AG08396 (cell line): ENCODE measurements at regions not wholly inside any gene's neighbourhood (a gene's known extent, or its start where the extent isn't known, plus 50 kb on each side); places are given as distances from the start of the nearest gene placed in this dataset.

Source experiments
- DNase-seq: peaks from one replicate; pipeline ENCODE4 v3.0.0; 2012; ENCODE audit warnings: low spot score, mixed read lengths

DNA sequence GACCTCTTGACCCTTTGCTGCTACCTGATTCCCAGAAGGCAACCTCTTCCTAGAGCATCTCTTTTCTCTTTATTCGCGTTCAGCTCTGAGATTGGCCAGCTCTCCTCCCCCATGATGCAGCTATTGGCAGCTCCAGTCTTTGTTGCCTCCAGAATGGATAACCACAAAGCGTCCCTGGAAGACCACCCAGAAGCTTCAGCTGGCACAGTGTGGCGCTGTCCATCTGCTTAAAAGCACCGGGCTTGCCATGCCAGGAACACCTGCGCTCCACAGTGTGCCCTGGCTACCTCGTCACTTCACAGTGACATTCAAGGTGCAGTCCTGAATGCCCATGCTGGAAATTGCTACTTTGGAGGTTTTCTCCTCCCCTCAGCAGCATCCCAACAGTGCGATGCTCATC, 353.9 kb downstream of the LMO4 start:
- DNase-seq: no peak

DNA sequence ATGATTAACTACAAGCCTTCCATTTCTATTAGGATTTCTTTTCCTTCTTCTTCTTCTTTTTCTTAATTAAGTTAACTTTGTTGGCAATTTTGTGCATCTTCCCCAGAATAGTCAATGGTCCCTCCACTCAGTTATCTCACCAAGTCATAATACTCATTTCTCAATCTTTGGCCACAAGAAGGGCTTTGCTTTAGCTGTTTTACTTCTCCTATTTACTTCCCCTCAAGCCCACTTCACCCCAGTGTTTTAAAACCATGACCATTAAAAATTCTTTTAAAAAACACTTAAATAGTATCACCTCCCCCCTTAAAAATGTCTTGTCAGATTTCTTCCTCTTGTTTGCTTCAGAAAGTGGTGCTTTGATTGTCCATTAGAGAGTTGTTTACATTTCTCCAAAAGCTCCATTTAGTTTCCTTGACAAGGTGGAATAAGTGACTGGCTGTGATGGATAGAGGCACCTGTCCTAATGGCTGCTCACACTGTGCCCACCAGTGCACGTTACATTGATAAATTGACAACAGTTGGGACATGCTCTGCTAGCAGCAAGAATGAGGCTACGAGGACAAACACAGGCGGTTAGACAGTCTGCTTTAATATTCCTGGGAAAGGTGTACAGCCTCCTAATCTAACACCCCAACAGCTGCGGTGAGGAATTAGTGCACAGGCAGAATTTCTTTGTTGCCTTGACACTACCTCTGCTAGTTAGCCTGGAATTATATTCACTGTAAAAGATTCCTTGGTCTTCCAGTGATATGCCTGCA, 354.7 kb downstream of the LMO4 start:
- DNase-seq: no peak

DNA sequence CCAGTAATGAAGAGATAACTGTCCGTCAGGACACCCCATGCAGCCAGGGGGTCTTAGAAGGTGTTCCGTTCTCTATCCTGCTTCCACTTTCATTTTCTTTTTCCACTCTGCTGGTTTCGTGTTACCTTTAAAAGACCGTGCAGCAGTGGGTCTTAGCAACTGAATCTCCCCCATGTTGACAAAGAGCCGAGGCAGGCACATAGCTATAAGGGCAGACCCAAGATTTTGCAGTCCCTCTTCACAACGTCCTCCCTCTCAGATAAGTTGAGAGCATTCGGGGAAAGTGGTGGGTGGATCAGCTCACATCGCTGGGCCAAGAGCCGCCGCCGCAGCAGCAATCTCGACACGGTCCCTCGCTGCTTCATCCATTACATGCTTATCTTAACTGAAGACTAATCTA, 355.5 kb downstream of the LMO4 start:
- peak; percentile 20 for DNase-seq

DNA sequence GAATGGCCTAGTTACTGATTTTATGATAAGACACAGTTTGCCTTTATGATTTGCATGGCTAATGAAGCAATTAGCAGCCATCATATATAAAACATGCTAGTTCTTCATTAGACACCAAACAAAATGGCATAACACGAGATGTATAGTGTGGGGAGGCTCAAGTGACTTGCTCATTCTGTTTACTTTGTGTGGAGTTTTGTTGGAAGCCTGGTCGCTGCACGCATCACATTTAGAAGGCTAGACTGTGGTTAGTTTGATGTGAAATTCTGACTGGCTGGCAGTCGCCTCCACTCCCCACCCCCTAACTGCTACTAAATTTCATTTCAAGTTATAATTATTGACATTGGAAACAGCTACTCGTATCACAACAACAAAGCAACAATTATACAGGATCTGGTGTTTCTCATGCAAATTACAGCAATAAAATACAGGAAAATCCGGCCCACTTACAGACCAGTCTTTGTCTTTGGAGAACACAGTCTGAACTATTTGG, 356.1 kb downstream of the LMO4 start:
- peak; percentile 15 for DNase-seq

DNA sequence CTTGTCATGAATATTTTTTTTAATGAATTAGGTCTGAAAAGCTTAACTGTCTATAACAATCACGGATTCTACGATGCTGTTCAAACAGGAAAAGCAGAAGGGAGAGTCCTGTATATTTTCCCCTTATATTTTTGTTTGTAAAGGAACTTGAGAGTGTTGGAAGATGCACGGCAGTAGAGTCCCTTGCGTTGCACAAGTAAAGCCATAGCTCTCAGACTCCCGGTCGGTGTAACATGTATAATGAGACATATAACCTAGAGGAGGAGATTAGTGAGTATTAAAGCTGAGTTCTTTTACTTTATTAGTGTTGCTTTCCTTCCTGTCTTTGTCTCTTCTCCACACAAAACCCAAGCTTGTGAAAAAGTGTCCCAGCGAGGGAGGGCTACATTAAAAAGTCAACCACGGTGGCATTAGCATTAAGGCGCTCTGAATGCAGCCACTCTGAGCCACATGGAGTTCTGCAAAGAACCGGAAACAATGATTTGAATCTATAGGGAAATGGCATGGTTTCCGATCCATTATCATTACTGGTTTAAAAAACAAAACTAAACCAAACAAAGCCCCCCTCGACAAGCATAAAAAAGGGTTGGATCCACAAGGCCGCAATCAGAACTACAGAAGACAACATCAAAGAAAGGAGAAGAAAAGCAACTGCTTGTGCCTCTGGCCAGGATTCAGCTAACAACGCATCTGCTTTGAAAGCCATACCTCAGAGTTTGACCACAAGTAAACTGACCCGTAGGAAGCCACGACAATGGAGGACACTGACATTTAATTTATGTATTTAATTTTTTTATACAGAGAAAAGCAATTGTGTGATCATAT, 356.8 kb downstream of the LMO4 start:
- no peak for DNase-seq

DNA sequence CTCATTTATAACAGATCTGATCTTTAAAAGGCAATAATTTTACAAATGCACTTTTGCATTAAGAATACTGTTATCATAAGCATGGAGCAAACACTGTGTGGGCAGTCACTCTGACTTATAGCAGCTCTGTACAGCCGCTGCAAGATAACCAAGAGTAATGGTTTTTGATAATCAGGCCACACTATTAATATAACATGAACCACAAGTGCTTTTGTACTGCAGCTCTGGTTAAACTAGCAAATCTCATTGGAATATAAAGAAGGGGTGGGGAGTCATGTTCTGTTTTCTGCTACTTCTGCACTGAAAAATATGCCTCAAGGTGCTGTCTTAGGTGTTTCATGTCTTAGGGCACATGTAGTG, 357.4 kb downstream of the LMO4 start:
- DNase-seq: no peak

DNA sequence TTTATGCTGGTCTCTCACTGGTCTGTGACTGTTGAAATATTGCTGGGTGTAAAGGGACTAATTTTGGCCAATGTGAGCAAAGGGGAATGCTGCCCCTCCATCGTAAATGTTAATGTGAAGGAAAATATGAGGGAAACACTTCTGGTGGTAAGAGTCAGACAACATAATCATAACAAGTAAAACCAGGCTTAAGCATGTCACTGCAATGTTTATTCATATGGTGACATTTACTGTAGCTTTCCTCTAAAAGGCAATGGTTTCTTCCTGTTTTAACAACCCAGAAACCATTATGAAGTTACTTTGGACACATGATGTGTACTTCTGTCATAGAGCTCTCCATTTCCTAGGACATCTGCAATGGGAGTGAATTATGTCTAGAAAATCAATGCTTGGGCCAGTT, 358.0 kb downstream of the LMO4 start:
- no peak for DNase-seq

DNA sequence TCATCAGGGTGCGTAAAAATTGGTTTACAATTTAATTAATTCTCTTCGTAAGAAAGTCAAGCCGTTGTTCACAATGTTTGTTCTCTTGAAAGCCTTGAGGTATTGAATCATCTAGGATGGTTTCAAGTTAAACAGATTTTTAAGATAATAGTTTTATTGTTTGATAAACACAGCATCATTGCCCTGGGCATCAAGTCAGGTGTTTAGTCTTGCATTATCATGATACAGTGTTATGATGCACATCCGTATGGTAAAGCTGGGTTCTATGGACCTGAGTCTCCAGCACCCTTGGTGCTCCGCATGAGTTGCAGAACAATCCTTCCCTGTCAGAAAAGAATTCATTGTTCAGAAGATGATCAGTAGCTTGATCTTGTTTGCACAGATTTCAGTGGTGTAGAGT, 359.5 kb downstream of the LMO4 start:
- DNase-seq: no peak

DNA sequence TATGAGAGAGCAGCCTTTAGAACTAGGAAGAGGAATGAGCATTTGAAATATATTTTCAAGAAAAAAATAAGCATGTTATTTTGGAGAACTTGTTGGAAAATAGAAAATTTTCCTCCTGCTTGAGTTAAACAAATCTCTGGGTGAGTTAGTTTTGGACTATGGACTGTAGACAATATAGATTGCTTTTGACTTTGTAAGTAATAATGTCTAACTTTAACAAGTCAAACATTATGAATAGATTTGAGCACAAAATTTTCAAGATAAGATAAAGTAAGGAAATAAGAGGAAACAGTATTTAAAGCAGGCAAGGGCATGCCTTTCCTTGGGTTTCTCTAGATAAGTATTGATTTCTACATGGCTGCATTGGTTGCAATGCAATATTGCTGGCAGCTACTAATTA, 360.8 kb downstream of the LMO4 start:
- DNase-seq: no peak

DNA sequence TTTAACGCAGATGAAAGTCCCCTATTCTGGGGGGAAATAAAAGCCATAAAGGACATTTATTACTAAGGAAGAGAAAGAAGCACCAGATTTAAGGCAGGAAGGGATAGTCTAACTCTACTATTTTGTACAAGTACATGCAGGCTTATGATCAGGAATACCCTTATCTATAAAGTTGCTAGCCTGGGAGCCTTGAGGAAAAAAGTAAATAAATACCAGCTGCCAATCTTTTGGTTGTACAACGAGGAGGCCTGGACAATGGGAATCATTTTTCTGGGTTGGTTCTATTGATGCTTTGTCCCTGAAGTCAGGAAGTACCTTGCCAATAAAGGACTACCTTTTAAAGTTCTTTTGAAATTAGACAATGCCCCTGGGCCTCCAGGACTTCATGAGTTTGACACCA, 367.8 kb downstream of the LMO4 start:
- no peak for DNase-seq

DNA sequence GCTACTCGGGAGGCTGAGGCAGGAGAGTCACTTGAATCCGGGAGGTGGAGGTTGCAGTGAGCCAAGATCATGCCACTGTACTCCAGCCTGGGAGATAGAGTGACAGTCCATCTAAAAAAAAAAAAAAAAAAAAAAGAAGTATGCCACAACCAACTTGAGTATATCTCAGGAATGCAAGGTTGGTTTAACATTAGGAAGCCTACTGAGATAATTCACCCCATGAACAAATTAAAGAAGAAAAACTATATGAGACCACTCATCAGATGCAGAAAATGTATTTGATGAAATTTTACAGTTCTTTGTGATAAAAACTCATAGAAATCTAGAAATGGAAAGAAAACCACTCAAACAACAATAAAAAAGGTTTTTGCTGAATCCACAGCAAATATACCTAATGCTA, 373.8 kb downstream of the LMO4 start:
- DNase-seq: no peak

DNA sequence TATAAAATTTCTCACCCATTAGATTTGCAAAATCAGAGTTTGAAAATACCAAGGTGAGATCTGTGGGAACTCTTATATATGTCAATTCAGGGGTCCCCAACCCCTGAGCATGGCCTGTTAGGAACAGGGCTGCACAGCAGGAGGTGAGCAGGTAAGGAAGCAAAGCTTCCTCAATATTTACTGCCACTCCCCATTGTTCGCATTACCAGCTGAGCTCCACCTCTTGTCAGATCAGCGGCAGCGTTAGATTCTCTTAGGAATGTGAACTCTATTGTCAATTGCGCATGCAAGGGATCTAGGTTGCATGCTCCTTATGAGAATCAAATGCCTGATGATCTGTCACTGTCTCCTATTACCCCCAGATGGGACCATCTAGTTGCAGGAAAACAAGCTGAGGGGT, 376.6 kb downstream of the LMO4 start:
- DNase-seq: no peak

DNA sequence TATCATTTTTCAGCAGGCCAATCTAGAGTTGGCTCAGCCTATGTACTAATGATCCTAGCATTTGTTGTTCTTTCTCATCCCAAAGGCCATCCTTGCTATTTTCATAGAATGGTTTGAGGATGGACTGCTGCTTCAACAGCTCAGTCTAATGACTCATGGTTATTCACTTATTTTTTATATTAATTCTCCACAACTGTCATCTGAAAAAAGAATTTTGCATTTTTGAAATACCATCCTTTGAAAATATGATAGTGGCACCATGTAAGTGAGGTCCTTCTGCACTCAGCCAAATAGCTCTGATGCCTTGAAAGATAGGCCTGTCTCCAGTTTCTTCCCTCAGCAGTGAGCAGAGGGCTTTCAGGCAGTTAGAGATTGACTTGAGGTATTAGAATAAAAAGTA, 377.5 kb downstream of the LMO4 start:
- peak; percentile 15 for DNase-seq

DNA sequence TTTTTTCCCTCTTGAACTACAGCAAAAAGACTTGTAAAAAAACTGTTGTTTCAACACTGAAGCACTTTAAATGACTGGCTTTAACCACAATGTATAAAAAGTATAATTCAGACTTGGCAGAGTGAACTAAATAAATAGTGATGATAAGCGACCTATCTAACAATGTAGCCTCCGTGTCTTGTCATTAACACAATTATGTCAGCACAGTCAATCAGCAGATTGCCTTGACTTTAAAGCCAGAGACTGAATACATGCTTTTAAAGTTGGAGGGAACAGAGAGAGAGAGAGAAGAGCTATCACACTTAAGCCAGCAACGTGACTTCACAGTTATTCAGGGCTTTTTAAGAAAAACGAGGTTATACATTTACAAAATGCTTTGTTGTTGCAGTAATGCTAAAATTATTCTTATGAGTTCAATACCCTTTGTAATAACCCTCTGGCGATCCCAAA, 378.1 kb downstream of the LMO4 start:
- no peak for DNase-seq

DNA sequence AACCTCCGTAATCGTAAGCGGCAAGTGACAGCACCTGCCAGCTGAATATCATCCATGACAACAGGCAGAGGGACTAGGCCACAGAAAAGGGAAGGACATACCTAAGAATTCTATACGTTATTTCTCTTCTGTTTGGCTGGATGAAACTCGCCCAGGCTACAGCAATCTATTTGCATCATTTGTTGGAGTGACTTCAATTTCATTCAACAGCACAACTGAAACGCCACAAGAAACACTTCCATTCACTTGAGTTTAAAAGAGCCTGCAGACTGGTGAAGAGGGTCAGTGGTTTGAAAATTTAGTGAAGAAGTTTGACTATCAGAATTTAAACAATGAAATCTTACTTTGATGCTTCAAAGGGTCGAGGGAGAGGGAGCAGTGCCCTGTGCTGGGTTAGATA, 378.7 kb downstream of the LMO4 start:
- no peak for DNase-seq

DNA sequence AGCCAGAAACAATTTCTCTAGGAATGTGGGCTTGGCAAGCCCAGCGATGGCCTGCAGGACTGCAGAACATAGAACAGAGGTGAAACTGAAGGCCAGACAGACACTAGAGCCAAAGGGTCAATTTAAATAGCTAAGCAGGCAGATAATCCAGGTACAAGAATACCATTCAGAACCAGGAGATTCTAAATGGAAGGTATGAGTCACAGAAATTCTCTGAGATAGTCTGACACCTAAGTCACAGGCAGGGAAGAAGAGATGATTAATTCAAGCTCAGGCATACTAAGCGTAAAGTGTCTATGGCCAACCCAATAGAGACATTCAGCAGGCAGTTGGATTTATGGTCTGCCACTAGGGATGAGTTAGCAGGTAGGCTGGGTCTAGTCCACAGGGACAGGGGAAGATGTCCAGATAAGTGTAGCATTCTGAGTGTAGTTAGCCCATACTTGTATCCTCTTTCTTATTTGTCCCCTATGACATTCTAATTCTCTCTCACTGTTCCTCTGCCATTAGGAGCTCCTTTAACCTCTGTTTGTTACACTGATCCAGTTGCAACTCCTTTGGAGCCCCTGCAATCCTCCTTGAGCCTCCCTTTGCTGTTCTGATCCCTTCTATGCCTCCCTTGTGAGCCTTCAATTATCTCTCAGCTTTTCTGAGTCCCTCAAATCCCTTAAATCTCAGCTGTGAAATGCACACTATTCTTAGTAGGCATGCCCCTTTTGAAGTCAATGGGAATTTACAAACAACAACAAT, 383.8 kb downstream of the LMO4 start:
- DNase-seq: no peak

DNA sequence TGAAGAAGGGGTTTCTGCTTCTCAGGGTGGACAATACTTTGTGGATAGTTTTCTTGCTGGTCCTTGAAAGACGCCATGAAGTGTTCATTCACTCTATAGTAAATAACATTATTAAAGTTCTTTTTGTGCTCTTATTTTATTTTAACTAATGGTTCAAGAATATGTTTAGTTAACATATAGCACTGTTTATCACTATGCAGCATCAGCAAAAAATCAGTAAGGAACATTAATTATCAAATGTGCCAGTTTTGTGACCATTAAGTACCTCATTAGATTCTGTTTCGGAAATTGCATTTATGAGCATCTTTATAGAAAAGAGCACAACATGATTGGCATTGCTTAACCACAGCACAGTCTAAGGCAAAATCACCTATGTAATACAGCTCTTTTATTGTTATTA, 385.6 kb downstream of the LMO4 start:
- no peak for DNase-seq

DNA sequence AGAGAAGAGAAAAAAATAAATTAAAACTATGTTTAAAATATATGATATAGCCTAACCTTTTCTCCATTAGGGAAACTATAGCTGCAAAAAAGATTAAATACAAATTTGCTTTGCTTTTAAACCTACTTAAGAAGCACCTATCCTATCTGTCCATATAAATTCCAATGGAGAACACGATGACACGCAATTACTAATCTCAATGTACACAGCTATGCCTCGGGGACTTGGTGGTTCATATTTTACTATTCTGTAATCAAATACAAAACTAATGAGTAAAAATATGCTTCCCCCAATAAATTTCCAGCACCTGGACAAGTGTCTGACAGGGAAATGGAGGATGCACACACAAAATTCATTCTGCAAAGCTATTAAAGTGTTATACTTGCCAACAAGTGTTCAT, 386.4 kb downstream of the LMO4 start:
- DNase-seq: no peak

DNA sequence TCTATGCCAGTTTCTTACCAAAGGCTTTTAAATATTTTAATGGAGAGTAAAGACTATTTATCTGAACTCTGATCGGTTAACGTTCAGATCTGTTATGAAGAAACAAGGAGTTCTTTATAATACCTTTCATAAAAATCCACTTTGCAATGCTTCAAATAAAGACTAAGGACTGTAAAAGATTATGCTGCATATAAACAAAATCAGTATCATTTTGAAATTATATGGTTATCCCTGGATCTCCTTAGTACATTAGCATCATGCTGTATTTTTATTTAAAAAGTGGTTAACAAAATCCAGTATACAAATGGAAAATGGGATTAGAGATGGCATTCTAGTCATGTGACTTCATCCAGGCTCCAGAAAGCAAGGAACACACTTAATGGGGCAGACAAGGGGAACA, 386.8 kb downstream of the LMO4 start:
- DNase-seq: no peak

DNA sequence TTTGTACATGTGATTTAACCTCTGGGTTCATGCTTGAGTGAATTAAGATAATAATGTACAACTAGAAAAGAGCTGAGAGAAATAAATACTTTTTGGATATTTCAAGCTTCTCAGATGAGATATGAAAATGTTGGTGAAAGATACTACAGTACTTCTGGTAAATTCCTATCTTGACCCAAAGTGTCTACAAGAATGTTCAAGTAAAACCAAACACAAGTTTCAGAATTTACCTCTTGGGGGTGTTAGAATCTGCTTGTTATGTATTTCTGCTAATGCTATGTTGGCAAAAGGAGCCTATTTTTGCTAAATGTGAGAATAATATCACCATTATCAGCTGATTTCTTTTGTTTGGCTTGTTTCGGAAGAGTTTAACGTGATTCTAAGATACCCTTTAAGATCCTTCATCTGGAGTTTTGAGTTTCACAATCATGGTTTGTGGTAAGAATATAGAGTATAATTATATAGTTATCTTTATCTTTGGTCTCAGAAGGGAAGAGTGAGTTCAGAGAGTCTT, 388.5 kb downstream of the LMO4 start:
- DNase-seq: no peak

DNA sequence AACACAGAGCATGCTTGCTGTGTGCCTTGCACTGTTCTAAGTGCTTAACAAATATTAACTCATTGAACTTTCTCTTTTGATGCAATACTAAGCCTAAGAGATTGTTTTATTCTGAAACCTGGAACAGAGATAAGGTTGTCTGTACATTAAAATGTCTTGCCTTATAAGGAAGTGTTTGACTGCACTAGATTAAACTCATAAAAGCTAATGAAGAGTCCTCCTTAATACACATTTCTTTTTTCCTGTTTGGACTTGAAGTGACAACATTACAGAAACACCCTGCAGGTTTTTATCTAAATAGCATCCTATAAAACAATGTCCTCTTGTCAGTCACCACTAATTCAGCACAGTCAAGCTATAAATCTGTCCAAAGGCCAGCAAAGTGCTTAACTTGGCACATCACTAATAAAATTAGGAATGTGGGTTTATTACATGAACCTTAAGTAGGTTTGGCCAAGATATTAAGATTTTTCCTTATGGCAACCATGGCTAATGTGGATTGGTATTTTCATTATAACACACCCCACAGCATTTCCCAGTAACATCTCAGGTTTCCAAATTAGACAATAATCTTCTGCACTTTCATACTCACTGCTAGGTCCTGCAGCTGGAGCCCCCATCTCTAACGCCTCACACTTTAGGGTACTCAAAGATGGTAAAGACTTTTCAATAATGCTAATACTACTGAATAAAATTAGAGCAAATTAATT, 389.7 kb downstream of the LMO4 start:
- DNase-seq: no peak

DNA sequence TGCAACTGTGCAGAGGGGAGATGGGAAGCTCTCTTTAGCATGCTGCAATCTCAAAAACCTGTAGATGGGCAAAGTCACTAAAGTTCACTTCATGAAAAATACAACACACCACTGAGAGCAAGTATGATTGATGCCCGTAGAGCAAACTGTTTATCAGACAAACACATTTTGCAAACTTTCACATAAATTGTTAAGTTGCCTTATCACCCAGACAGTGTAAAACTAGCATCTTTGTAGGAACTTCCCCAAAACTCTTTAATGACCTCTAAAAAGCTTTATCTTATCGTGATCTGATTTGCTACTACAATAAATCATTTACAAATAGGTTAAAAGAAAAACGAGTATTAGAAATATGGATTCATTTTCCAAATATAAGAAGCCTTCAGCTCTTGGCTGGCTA, 391.0 kb downstream of the LMO4 start:
- no peak for DNase-seq
